ENCODE measurements at regions not wholly inside any gene's neighbourhood (a gene's known extent, or its start where the extent isn't known, plus 50 kb on each side); places are given as distances from the start of the nearest gene placed in this dataset.

DNA sequence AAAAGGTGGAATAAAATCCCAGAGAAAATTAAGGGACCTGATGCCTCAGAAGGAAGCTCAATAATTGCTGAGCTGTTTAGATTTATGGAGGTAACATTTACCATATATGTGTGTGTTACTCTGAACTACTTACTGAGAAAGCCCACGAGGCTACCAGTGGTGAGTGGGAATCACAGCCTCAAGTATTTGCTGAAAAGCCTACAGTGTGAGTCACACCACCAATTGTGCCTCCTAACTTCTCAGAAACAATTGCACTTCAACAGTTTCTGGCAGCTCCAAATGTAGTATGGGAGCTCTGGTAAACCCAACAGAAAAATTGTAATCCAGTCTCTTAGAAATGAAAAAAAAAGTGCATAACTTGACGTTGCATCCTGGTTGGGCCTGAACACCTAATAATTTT lies 551.6 kb downstream of the PRDM9 start:
- TF ChIP-seq, protein P1, sequence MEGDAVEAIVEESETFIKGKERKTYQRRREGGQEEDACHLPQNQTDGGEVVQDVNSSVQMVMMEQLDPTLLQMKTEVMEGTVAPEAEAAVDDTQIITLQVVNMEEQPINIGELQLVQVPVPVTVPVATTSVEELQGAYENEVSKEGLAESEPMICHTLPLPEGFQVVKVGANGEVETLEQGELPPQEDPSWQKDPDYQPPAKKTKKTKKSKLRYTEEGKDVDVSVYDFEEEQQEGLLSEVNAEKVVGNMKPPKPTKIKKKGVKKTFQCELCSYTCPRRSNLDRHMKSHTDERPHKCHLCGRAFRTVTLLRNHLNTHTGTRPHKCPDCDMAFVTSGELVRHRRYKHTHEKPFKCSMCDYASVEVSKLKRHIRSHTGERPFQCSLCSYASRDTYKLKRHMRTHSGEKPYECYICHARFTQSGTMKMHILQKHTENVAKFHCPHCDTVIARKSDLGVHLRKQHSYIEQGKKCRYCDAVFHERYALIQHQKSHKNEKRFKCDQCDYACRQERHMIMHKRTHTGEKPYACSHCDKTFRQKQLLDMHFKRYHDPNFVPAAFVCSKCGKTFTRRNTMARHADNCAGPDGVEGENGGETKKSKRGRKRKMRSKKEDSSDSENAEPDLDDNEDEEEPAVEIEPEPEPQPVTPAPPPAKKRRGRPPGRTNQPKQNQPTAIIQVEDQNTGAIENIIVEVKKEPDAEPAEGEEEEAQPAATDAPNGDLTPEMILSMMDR (IDR thresholded peaks at IDR 0.05), result no peak
- TF ChIP-seq POLR2A (IDR thresholded peaks at IDR 0.05), result no peak

Measured in upper lobe of left lung (tissue), 4 donors.